ENCODE measurements at regions not wholly inside any gene's neighbourhood (a gene's known extent, or its start where the extent isn't known, plus 50 kb on each side); places are given as distances from the start of the nearest gene placed in this dataset.

- no peak for DNase-seq (ENCODE audit: low read depth)
Measured at GRCh38 chr1:5225707-5226704, 571.6 kb downstream of the AJAP1 start.

- no peak for DNase-seq (ENCODE audit: low read depth)
Measured at GRCh38 chr1:5223206-5223605, 568.8 kb downstream of the AJAP1 start.

GRCh38 chr1:5222626-5223025, 568.2 kb downstream of the AJAP1 start:
- DNase-seq (ENCODE audit: low read depth) = no peak

- no peak for DNase-seq (ENCODE audit: low read depth)
Measured at GRCh38 chr1:5221451-5221850, 567.0 kb downstream of the AJAP1 start.

- no peak for DNase-seq (ENCODE audit: low read depth)
Measured at GRCh38 chr1:5220821-5221220, 566.4 kb downstream of the AJAP1 start.

GRCh38 chr1:5220421-5220820, 566.0 kb downstream of the AJAP1 start:
- no peak for DNase-seq (ENCODE audit: low read depth)

GRCh38 chr1:5200006-5200405, 545.6 kb downstream of the AJAP1 start:
- no peak for DNase-seq (ENCODE audit: low read depth)

- DNase-seq (ENCODE audit: low read depth) = no peak
Measured at GRCh38 chr1:5198328-5198727, 543.9 kb downstream of the AJAP1 start.

GRCh38 chr1:5191470-5191869, 537.1 kb downstream of the AJAP1 start:
- DNase-seq (ENCODE audit: low read depth) = no peak

GRCh38 chr1:5189384-5189783, 535.0 kb downstream of the AJAP1 start:
- no peak for DNase-seq (ENCODE audit: low read depth)

- no peak for DNase-seq (ENCODE audit: low read depth)
Measured at GRCh38 chr1:5165762-5166161, 511.4 kb downstream of the AJAP1 start.

- no peak for DNase-seq (ENCODE audit: low read depth)
Measured at GRCh38 chr1:5164158-5164557, 509.7 kb downstream of the AJAP1 start.

GRCh38 chr1:5161372-5161771, 507.0 kb downstream of the AJAP1 start:
- no peak for DNase-seq (ENCODE audit: low read depth)

- DNase-seq (ENCODE audit: low read depth) = no peak
Measured at GRCh38 chr1:5157175-5157574, 502.8 kb downstream of the AJAP1 start.

GRCh38 chr1:5156416-5157120, 502.2 kb downstream of the AJAP1 start:
- no peak for DNase-seq (ENCODE audit: low read depth)

GRCh38 chr1:5151511-5151910, 497.1 kb downstream of the AJAP1 start:
- DNase-seq (ENCODE audit: low read depth) = no peak

- no peak for DNase-seq (ENCODE audit: low read depth)
Measured at GRCh38 chr1:5150191-5150590, 495.8 kb downstream of the AJAP1 start.

GRCh38 chr1:5147806-5148205, 493.4 kb downstream of the AJAP1 start:
- no peak for DNase-seq (ENCODE audit: low read depth)

GRCh38 chr1:5142389-5142788, 488.0 kb downstream of the AJAP1 start:
- no peak for DNase-seq (ENCODE audit: low read depth)

- DNase-seq (ENCODE audit: low read depth) = no peak
Measured at GRCh38 chr1:5141750-5142149, 487.3 kb downstream of the AJAP1 start.

GRCh38 chr1:5140962-5141361, 486.6 kb downstream of the AJAP1 start:
- DNase-seq (ENCODE audit: low read depth) = no peak

GRCh38 chr1:5140136-5140535, 485.7 kb downstream of the AJAP1 start:
- no peak for DNase-seq (ENCODE audit: low read depth)

- DNase-seq (ENCODE audit: low read depth) = no peak
Measured at GRCh38 chr1:5129746-5130355, 475.4 kb downstream of the AJAP1 start.

Data from ELR (cell line).